ENCODE measurements at regions not wholly inside any gene's neighbourhood (a gene's known extent, or its start where the extent isn't known, plus 50 kb on each side); places are given as distances from the start of the nearest gene placed in this dataset.

- TF ChIP-seq FOXP2 (optimal IDR thresholded peaks at IDR 0.05; ENCODE audit: control extremely low read depth, extremely low read length, insufficient read depth) (no peak), POLR2AphosphoS5 (IDR thresholded peaks at IDR 0.05; ENCODE audit: borderline replicate concordance, low read depth, low read length) (no peak), EZH2 (IDR thresholded peaks at IDR 0.05) (no peak)
Measured at GRCh38 chr5:88108490-88109279, 160.0 kb downstream of the TMEM161B start.

GRCh38 chr5:88094906-88095496, 173.6 kb downstream of the TMEM161B start:
- Histone ChIP-seq H3K4me3 (no peak overlapping the region), H3K9ac (ENCODE audit: insufficient read length) (no peak overlapping the region), H3K9me3 (ENCODE audit: low read depth, low read length) (no peaks in the 10 kb centered on the region), H3K27ac (no peak overlapping the region), H3K36me3 (ENCODE audit: insufficient read depth, low read length) (no peaks in the 10 kb centered on the region)
- no peak for DNase-seq (ENCODE audit: low read depth, low spot score)
- TF ChIP-seq POLR2AphosphoS5 (IDR thresholded peaks at IDR 0.05; ENCODE audit: borderline replicate concordance, low read depth, low read length) (no peak), FOXP2 (optimal IDR thresholded peaks at IDR 0.05; ENCODE audit: control extremely low read depth, extremely low read length, insufficient read depth) (no peak), EZH2 (IDR thresholded peaks at IDR 0.05) (no peak)

More at GRCh38 chr5:88108490-88109279, 160.0 kb downstream of the TMEM161B start:
- H3K9ac ChIP-seq (ENCODE audit: insufficient read length), result no peak overlapping the region
- H3K9me3 ChIP-seq (ENCODE audit: low read depth, low read length), result no peaks in the 10 kb centered on the region
- H3K36me3 ChIP-seq (ENCODE audit: insufficient read depth, low read length), result no peaks in the 10 kb centered on the region
- peak overlapping the region; percentile 81 for H3K27ac ChIP-seq
- DNase-seq (ENCODE audit: low read depth, low spot score), result peak; percentile 22
- peak overlapping the region; percentile 28 for H3K4me3 ChIP-seq

GRCh38 chr5:88094403-88094802, 174.2 kb downstream of the TMEM161B start:
- Histone ChIP-seq H3K4me3 (no peak overlapping the region), H3K36me3 (ENCODE audit: insufficient read depth, low read length) (no peaks in the 10 kb centered on the region), H3K27ac (no peak overlapping the region), H3K9ac (ENCODE audit: insufficient read length) (no peak overlapping the region), H3K9me3 (ENCODE audit: low read depth, low read length) (no peaks in the 10 kb centered on the region)
- TF ChIP-seq EZH2 (IDR thresholded peaks at IDR 0.05), result no peak
- DNase-seq (ENCODE audit: low read depth, low spot score), result no peak

- Histone ChIP-seq H3K36me3 (ENCODE audit: insufficient read depth, low read length) (no peaks in the 10 kb centered on the region), H3K9me3 (ENCODE audit: low read depth, low read length) (no peaks in the 10 kb centered on the region), H3K27ac (no peak overlapping the region), H3K9ac (ENCODE audit: insufficient read length) (no peak overlapping the region), H3K4me3 (peak overlapping the region; percentile 3; the same call in 1 of the 2 replicates)
- no peak for TF ChIP-seq POLR2AphosphoS5 (IDR thresholded peaks at IDR 0.05; ENCODE audit: borderline replicate concordance, low read depth, low read length)
- no peak for TF ChIP-seq FOXP2 (optimal IDR thresholded peaks at IDR 0.05; ENCODE audit: control extremely low read depth, extremely low read length, insufficient read depth)
- TF ChIP-seq EZH2 (IDR thresholded peaks at IDR 0.05), result no peak
- DNase-seq (ENCODE audit: low read depth, low spot score), result no peak
Measured at GRCh38 chr5:88093765-88094164, 174.9 kb downstream of the TMEM161B start.

GRCh38 chr5:88092958-88093605, 175.6 kb downstream of the TMEM161B start:
- Histone ChIP-seq H3K9me3 (ENCODE audit: low read depth, low read length) (no peaks in the 10 kb centered on the region), H3K36me3 (ENCODE audit: insufficient read depth, low read length) (no peaks in the 10 kb centered on the region), H3K4me3 (no peak overlapping the region), H3K9ac (ENCODE audit: insufficient read length) (no peak overlapping the region), H3K27ac (no peak overlapping the region)
- TF ChIP-seq POLR2AphosphoS5 (IDR thresholded peaks at IDR 0.05; ENCODE audit: borderline replicate concordance, low read depth, low read length), result no peak
- TF ChIP-seq EZH2 (IDR thresholded peaks at IDR 0.05), result no peak
- no peak for DNase-seq (ENCODE audit: low read depth, low spot score)

GRCh38 chr5:88092358-88092757, 176.3 kb downstream of the TMEM161B start:
- no peaks in the 10 kb centered on the region for H3K36me3 ChIP-seq (ENCODE audit: insufficient read depth, low read length)
- no peak overlapping the region for H3K9ac ChIP-seq (ENCODE audit: insufficient read length)
- TF ChIP-seq FOXP2 (optimal IDR thresholded peaks at IDR 0.05; ENCODE audit: control extremely low read depth, extremely low read length, insufficient read depth) (no peak), EZH2 (IDR thresholded peaks at IDR 0.05) (no peak), POLR2AphosphoS5 (IDR thresholded peaks at IDR 0.05; ENCODE audit: borderline replicate concordance, low read depth, low read length) (no peak)
- no peaks in the 10 kb centered on the region for H3K9me3 ChIP-seq (ENCODE audit: low read depth, low read length)
- H3K27ac ChIP-seq, result no peak overlapping the region
- no peak overlapping the region for H3K4me3 ChIP-seq
- DNase-seq (ENCODE audit: low read depth, low spot score), result no peak

- H3K9ac ChIP-seq (ENCODE audit: insufficient read length), result no peak overlapping the region
- no peaks in the 10 kb centered on the region for H3K36me3 ChIP-seq (ENCODE audit: insufficient read depth, low read length)
- H3K9me3 ChIP-seq (ENCODE audit: low read depth, low read length), result no peaks in the 10 kb centered on the region
- no peak for DNase-seq (ENCODE audit: low read depth, low spot score)
- TF ChIP-seq POLR2AphosphoS5 (IDR thresholded peaks at IDR 0.05; ENCODE audit: borderline replicate concordance, low read depth, low read length) (no peak), FOXP2 (optimal IDR thresholded peaks at IDR 0.05; ENCODE audit: control extremely low read depth, extremely low read length, insufficient read depth) (no peak), EZH2 (IDR thresholded peaks at IDR 0.05) (no peak)
- H3K27ac ChIP-seq, result no peak overlapping the region
- H3K4me3 ChIP-seq, result no peak overlapping the region
Measured at GRCh38 chr5:88090506-88090905, 178.1 kb downstream of the TMEM161B start.

GRCh38 chr5:88089719-88090390, 178.8 kb downstream of the TMEM161B start:
- H3K4me3 ChIP-seq, result no peak overlapping the region
- no peak for TF ChIP-seq POLR2AphosphoS5 (IDR thresholded peaks at IDR 0.05; ENCODE audit: borderline replicate concordance, low read depth, low read length)
- TF ChIP-seq FOXP2 (optimal IDR thresholded peaks at IDR 0.05; ENCODE audit: control extremely low read depth, extremely low read length, insufficient read depth), result no peak
- no peak for TF ChIP-seq EZH2 (IDR thresholded peaks at IDR 0.05)
- H3K9me3 ChIP-seq (ENCODE audit: low read depth, low read length), result no peaks in the 10 kb centered on the region
- DNase-seq (ENCODE audit: low read depth, low spot score), result no peak
- no peaks in the 10 kb centered on the region for H3K36me3 ChIP-seq (ENCODE audit: insufficient read depth, low read length)
- no peak overlapping the region for H3K9ac ChIP-seq (ENCODE audit: insufficient read length)
- no peak overlapping the region for H3K27ac ChIP-seq
